ENCODE measurements at regions not wholly inside any gene's neighbourhood (a gene's known extent, or its start where the extent isn't known, plus 50 kb on each side); places are given as distances from the start of the nearest gene placed in this dataset.

- TF ChIP-seq CTCF (tag by site-specific recombination; IDR thresholded peaks at IDR 0.05): no peak
- TF ChIP-seq INSM2 (tag by site-specific recombination; IDR thresholded peaks at IDR 0.05): no peak
- TF ChIP-seq TRIM28 (IDR thresholded peaks at IDR 0.05; ENCODE audit: borderline replicate concordance, low read length): no peak
- TF ChIP-seq ZNF175 (tag by site-specific recombination; IDR thresholded peaks at IDR 0.05): no peak
- TF ChIP-seq ZNF654 (tag by site-specific recombination; IDR thresholded peaks at IDR 0.05; ENCODE audit: low read depth): no peak
These were observed 314.5 kb upstream of the SEMA3C start (continued) for GRCh38 chr7:81233208-81233940.

GRCh38 chr7:81232084-81232799, 313.4 kb upstream of the SEMA3C start:
- Histone ChIP-seq H3K36me3 (ENCODE audit: control insufficient read depth in 2 of 2, insufficient read depth in 1 of 2, low read length in 2 of 2) (no peaks in the 10 kb centered on the region), H3K4me3 (ENCODE audit: low read depth, low read length) (no peak overlapping the region), H3K4me1 (ENCODE audit: control insufficient read depth, insufficient read depth, low read length) (peaks cover 3% of the 10 kb centered on the region), H3K27ac (ENCODE audit: extremely low read depth, low read depth, low read length) (no peak overlapping the region), H3K9me3 (ENCODE audit: control insufficient read depth, insufficient read depth, low read depth, low read length) (no peaks in the 10 kb centered on the region)
- POLR2A ChIA-PET: no interaction called here
- CTCF ChIA-PET: no interaction called here
- TF ChIP-seq ZNF26 (tag by site-specific recombination; IDR thresholded peaks at IDR 0.05): no peak

- peaks cover 1% of the 10 kb centered on the region for H3K4me1 ChIP-seq (ENCODE audit: control insufficient read depth, insufficient read depth, low read length)
- ChIA-PET CTCF (no interaction called here), POLR2A (no interaction called here)
- H3K27ac ChIP-seq (ENCODE audit: extremely low read depth, low read depth, low read length): no peak overlapping the region
- H3K9me3 ChIP-seq (ENCODE audit: control insufficient read depth, insufficient read depth, low read depth, low read length): no peaks in the 10 kb centered on the region
- no peaks in the 10 kb centered on the region for H3K36me3 ChIP-seq (ENCODE audit: control insufficient read depth in 2 of 2, insufficient read depth in 1 of 2, low read length in 2 of 2)
- no peak for TF ChIP-seq ZNF777 (tag by site-specific recombination; IDR thresholded peaks at IDR 0.05; ENCODE audit: borderline replicate concordance)
- TF ChIP-seq GLI2 (tag by site-specific recombination; IDR thresholded peaks at IDR 0.05; ENCODE audit: borderline replicate concordance, low read depth): no peak
- no peak for TF ChIP-seq ZNF560 (tag by site-specific recombination; IDR thresholded peaks at IDR 0.05; ENCODE audit: borderline replicate concordance)
- no peak for TF ChIP-seq ZNF571 (tag by site-specific recombination; IDR thresholded peaks at IDR 0.05)
- TF ChIP-seq KLF9 (tag by site-specific recombination; IDR thresholded peaks at IDR 0.05; ENCODE audit: low read depth): no peak
- TF ChIP-seq ZFP3 (tag by site-specific recombination; IDR thresholded peaks at IDR 0.05; ENCODE audit: low read depth): no peak
- TF ChIP-seq ZNF211 (tag by site-specific recombination; IDR thresholded peaks at IDR 0.05; ENCODE audit: low read depth): no peak
- no peak for TF ChIP-seq ZNF10 (tag by site-specific recombination; IDR thresholded peaks at IDR 0.05)
- no peak for TF ChIP-seq ZNF449 (tag by site-specific recombination; IDR thresholded peaks at IDR 0.05)
- TF ChIP-seq ZNF23 (tag by site-specific recombination; IDR thresholded peaks at IDR 0.05; ENCODE audit: borderline replicate concordance): no peak
- TF ChIP-seq MYNN (tag by site-specific recombination; IDR thresholded peaks at IDR 0.05; ENCODE audit: borderline replicate concordance): no peak
- TF ChIP-seq ZNF600 (tag by site-specific recombination; IDR thresholded peaks at IDR 0.05): no peak
- TF ChIP-seq ZNF335 (tag by site-specific recombination; conservative IDR thresholded peaks at IDR 0.05): no peak
- H3K4me3 ChIP-seq (ENCODE audit: low read depth, low read length): no peak overlapping the region
These were observed 312.5 kb upstream of the SEMA3C start for GRCh38 chr7:81231301-81231838.
